H1 (cell line): ENCODE measurements at regions not wholly inside any gene's neighbourhood (a gene's known extent, or its start where the extent isn't known, plus 50 kb on each side); places are given as distances from the start of the nearest gene placed in this dataset.

Source experiments
- CTCF ChIA-PET: fragments of 300-600 bp; sonication (Branson Sonifier 250); formaldehyde crosslinking; loops from one replicate; lab custom pipeline; 2021; ENCODE audit not compliant: partially characterized antibody; lab: Charles Lee
- POLR2A ChIA-PET: fragments of 300-600 bp; sonication (Branson Sonifier 250); formaldehyde crosslinking; loops from one replicate; lab custom pipeline; 2021; ENCODE audit warnings: inconsistent platforms; ENCODE audit not compliant: partially characterized antibody; lab: Charles Lee
- DNase-seq, 2 experiments: peaks; one replicate each; pipeline versions ENCODE4 v3.0.0 to v3.0.0-alpha.2; 2010 to 2022; ENCODE audit warnings: low spot score in 2 of 2, low read depth in 1 of 2, mixed read lengths in 1 of 2
- FAIRE-seq: peaks from 2 replicates; lab custom pipeline; 2011; peaks lifted over from hg19 to GRCh38; lab: Jason Lieb, UNC
- H2AFZ ChIP-seq: 2 replicates; pipeline ENCODE4 v1.8.1; 2012; ENCODE audit warnings: low read length, inconsistent platforms
- H2AK5ac ChIP-seq: 2 replicates; pipeline ENCODE4 v1.6.1; 2013; ENCODE audit warnings: low read depth, low read length
- H2BK120ac ChIP-seq: replicated peaks from 2 replicates; pipeline ENCODE3; 2013; ENCODE audit warnings: low read depth, low read length, inconsistent platforms
- H2BK12ac ChIP-seq: 2 replicates; pipeline ENCODE4 v1.6.1; 2013; ENCODE audit warnings: low read depth, low read length
- H2BK15ac ChIP-seq: 2 replicates; pipeline ENCODE4 v1.6.1; 2013; ENCODE audit warnings: low read length
- H2BK20ac ChIP-seq: 2 replicates; pipeline ENCODE4 v1.6.1; 2013; ENCODE audit warnings: low read length
- H2BK5ac ChIP-seq: 2 replicates; pipeline ENCODE4 v1.6.1; 2013; ENCODE audit warnings: low read depth, low read length
- H3K14ac ChIP-seq: 2 replicates; pipeline ENCODE4 v1.6.1; 2013; ENCODE audit warnings: inconsistent platforms; ENCODE audit not compliant: insufficient read length
- H3K18ac ChIP-seq: 2 replicates; pipeline ENCODE4 v1.6.1; 2013; ENCODE audit warnings: low read length; ENCODE audit errors: extremely low read depth
- H3K23ac ChIP-seq: 2 replicates; pipeline ENCODE4 v1.6.1; 2013; ENCODE audit warnings: inconsistent platforms; ENCODE audit not compliant: insufficient read length
- H3K23me2 ChIP-seq: 2 replicates; pipeline ENCODE4 v1.6.1; 2013; ENCODE audit warnings: low read depth, low read length
- H3K27ac ChIP-seq: 2 replicates; pipeline ENCODE4 v1.6.1; 2011; ENCODE audit warnings: low read depth, low read length, inconsistent platforms
- H3K27me3 ChIP-seq, 4 experiments: replicated peaks in 1 of 4; 1 replicate in 1 of 4; 2 replicates in 3 of 4; pipeline versions ENCODE4 v1.6.1 to v1.8.1; 2011 to 2013; ENCODE audit warnings: low read length in 3 of 4, mild to moderate bottlenecking in 3 of 4, inconsistent platforms in 2 of 4, mixed read lengths in 2 of 4, moderate library complexity in 1 of 4; ENCODE audit not compliant: control insufficient read depth in 3 of 4, insufficient read depth in 3 of 4; ENCODE audit errors: extremely low read depth in 1 of 4
- H3K36me3 ChIP-seq, 4 experiments: 2 replicates each; pipeline versions ENCODE4 v1.6.1 to v1.8.1; 2011 to 2013; ENCODE audit warnings: mild to moderate bottlenecking in 4 of 4, low read length in 3 of 4, moderate library complexity in 2 of 4, control low read depth in 1 of 4, inconsistent platforms in 1 of 4; ENCODE audit not compliant: insufficient read depth in 4 of 4, control insufficient read depth in 2 of 4
- H3K4ac ChIP-seq: replicated peaks from 2 replicates; pipeline ENCODE3; 2013; ENCODE audit warnings: low read length, low read depth, mixed read lengths, inconsistent platforms; ENCODE audit not compliant: insufficient read length
- H3K4me1 ChIP-seq, 4 experiments: replicated peaks in 1 of 4; 1 replicate in 1 of 4; 2 replicates in 3 of 4; pipeline versions ENCODE4 v1.6.1 to v1.8.1; 2011 to 2013; ENCODE audit warnings: low read length in 3 of 4, inconsistent platforms in 2 of 4, mixed read lengths in 1 of 4; ENCODE audit not compliant: insufficient read depth in 4 of 4, control insufficient read depth in 3 of 4
- H3K4me2 ChIP-seq, 2 experiments: 2 replicates each; pipeline versions ENCODE4 v1.6.1 to v1.8.1; 2011 to 2013; ENCODE audit warnings: low read depth in 2 of 2, low read length in 2 of 2, control low read depth in 1 of 2, inconsistent platforms in 1 of 2, mild to moderate bottlenecking in 1 of 2; ENCODE audit not compliant: insufficient read depth in 1 of 2
- H3K4me3 ChIP-seq, 4 experiments: fragments of 200-600, 300-600 bp in 1 of 4; sonication (generic), shearing (Covaris generic), sonication (Bioruptor Twin) in 1 of 4; 2 replicates each; pipeline versions ENCODE4 v1.5.1 to v1.8.1; 2011 to 2016; ENCODE audit warnings: low read length in 4 of 4, low read depth in 3 of 4, control low read depth in 2 of 4, inconsistent platforms in 2 of 4, mild to moderate bottlenecking in 2 of 4, mixed read lengths in 1 of 4, moderate library complexity in 1 of 4; ENCODE audit not compliant: insufficient read depth in 2 of 4; ENCODE audit errors: extremely low read depth in 1 of 4
- H3K56ac ChIP-seq: replicated peaks from 2 replicates; pipeline ENCODE3; 2013; ENCODE audit warnings: low read depth, mild to moderate bottlenecking, mixed read lengths, low read length, inconsistent platforms; ENCODE audit not compliant: insufficient read length
- H3K79me1 ChIP-seq: 2 replicates; pipeline ENCODE4 v1.6.1; 2013; ENCODE audit warnings: low read depth, low read length, control low read depth
- H3K79me2 ChIP-seq, 2 experiments: 2 replicates each; pipeline versions ENCODE4 v1.6.1 to v1.8.1; 2012 to 2013; ENCODE audit warnings: low read length in 2 of 2, mild to moderate bottlenecking in 2 of 2, inconsistent platforms in 1 of 2; ENCODE audit not compliant: insufficient read depth in 2 of 2, control insufficient read depth in 1 of 2
- H3K9ac ChIP-seq, 4 experiments: replicated peaks in 1 of 4; 1 replicate in 1 of 4; 2 replicates in 3 of 4; pipeline versions ENCODE4 v1.6.1 to v1.8.1; 2011 to 2013; ENCODE audit warnings: low read depth in 3 of 4, low read length in 3 of 4, control low read depth in 2 of 4, mild to moderate bottlenecking in 2 of 4, moderate library complexity in 2 of 4, inconsistent platforms in 1 of 4; ENCODE audit errors: extremely low read depth in 1 of 4
- H3K9me3 ChIP-seq, 2 experiments: 2 replicates each; pipeline versions ENCODE4 v1.6.1 to v1.8.1; 2012 to 2013; ENCODE audit warnings: mild to moderate bottlenecking in 2 of 2, moderate library complexity in 2 of 2, control low read depth in 1 of 2, inconsistent platforms in 1 of 2, low read depth in 1 of 2, low read length in 1 of 2, mixed read lengths in 1 of 2; ENCODE audit not compliant: insufficient read depth in 2 of 2
- H4K20me1 ChIP-seq, 2 experiments: replicated peaks in 1 of 2; 2 replicates each; pipeline versions ENCODE3 to v1.8.1; 2011 to 2013; ENCODE audit warnings: inconsistent platforms in 2 of 2, low read length in 2 of 2, mild to moderate bottlenecking in 1 of 2; ENCODE audit not compliant: insufficient read depth in 2 of 2, control insufficient read depth in 1 of 2
- H4K5ac ChIP-seq: 2 replicates; pipeline ENCODE4 v1.6.1; 2013; ENCODE audit warnings: low read length, low read depth, mixed read lengths, inconsistent platforms; ENCODE audit not compliant: insufficient read length
- H4K8ac ChIP-seq: 2 replicates; pipeline ENCODE4 v1.8.0; 2013; ENCODE audit warnings: mild to moderate bottlenecking, moderate library complexity, low read length, inconsistent platforms; ENCODE audit not compliant: insufficient read depth; ENCODE audit errors: extremely low read depth
- H4K91ac ChIP-seq: replicated peaks from 2 replicates; pipeline ENCODE3; 2013; ENCODE audit warnings: low read length, mixed read lengths, inconsistent platforms; ENCODE audit not compliant: insufficient read length
- CBX8 ChIP-seq: fragments of 300-800, 300-1000 bp; sonication (generic); IDR thresholded peaks from 2 replicates; pipeline ENCODE4 v1.7.1; 2016; ENCODE audit warnings: low read depth, low read length, borderline replicate concordance
- HDAC2 ChIP-seq, 2 experiments: fragments of 300-600 bp in 1 of 2; sonication (generic) in 1 of 2; IDR thresholded peaks; 2 replicates each; pipeline ENCODE4 v1.6.1; 2011 to 2012; ENCODE audit warnings: low read depth in 2 of 2, low read length in 2 of 2, mild to moderate bottlenecking in 2 of 2, moderate library complexity in 2 of 2, borderline replicate concordance in 1 of 2, inconsistent platforms in 1 of 2
- NANOG ChIP-seq: IDR thresholded peaks from 2 replicates; pipeline ENCODE4 v1.6.1; 2011; ENCODE audit warnings: low read length, low read depth, mild to moderate bottlenecking, inconsistent platforms; ENCODE audit not compliant: insufficient read depth, poor library complexity, severe bottlenecking
- NRF1 ChIP-seq: IDR thresholded peaks from 2 replicates; pipeline ENCODE4 v1.6.1; 2011; ENCODE audit warnings: mild to moderate bottlenecking, low read depth, low read length, improper control_type of control experiment
- SUZ12 ChIP-seq: fragments of 200-600 bp; sonication (generic); IDR thresholded peaks from 2 replicates; pipeline ENCODE4 v1.6.1; 2012; ENCODE audit warnings: mild to moderate bottlenecking, inconsistent platforms, low read length, moderate library complexity, mixed read lengths
- TBP ChIP-seq: IDR thresholded peaks from 2 replicates; pipeline ENCODE4 v1.6.1; 2011; ENCODE audit warnings: low read depth, low read length, improper control_type of control experiment
- TEAD4 ChIP-seq: IDR thresholded peaks from 2 replicates; pipeline ENCODE4 v1.6.1; 2012; ENCODE audit warnings: low read depth, low read length, inconsistent platforms, mixed read lengths
- WGBS, 2 experiments: shearing (Covaris generic) in 1 of 2; methylation state at CpG; one replicate each; pipeline versions ENCODE4 v1.1.6 to v1.1.7; 2013 to 2015; ENCODE audit warnings: low lambda C conversion rate in 2 of 2, mixed read lengths in 2 of 2, inconsistent platforms in 1 of 2, low coverage in 1 of 2, missing lambda C conversion rate in 1 of 2; ENCODE audit not compliant: insufficient replicate concordance in 2 of 2, insufficient coverage in 1 of 2, insufficient read length in 1 of 2; ENCODE audit errors: extremely low coverage in 1 of 2, missing lambda C conversion rate in 1 of 2; 5-methylcytosine and 5-hydroxymethylcytosine counted together
- TF ChIP-seq, protein P1 (sequence below): IDR thresholded peaks from 2 replicates; pipeline ENCODE4 v1.6.1; 2012; ENCODE audit warnings: low read length, inconsistent platforms

DNA sequence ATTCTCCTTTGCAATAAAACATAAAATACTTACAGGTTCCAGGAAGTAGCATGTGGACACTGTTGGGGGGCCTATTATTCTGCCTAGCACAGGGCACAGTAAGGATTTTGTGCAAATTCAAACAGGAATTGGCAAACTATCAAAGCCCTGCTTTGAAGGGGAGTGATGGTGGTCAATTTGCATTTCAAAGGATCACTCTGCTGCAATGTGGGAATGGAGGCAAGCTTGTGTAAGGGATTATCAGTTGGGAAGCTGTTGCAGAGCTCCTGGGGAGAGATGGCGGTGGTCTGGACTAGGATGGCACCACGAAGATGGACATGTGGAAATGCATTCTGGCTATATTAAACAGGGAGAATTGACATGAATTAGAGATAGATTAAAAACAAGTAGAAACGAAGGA, 990.7 kb upstream of the RBFOX1 start:
- peaks cover 9 to 16% of the 10 kb centered on the region in 2 experiments; a peak in 3 of 4 replicates for H3K9me3 ChIP-seq
- FAIRE-seq (peak; percentile 87), DNase-seq (no peak)
- no peak overlapping the region for H3K23ac ChIP-seq
- H3K9ac ChIP-seq, result no peak overlapping the region
- peak overlapping the region; percentile 52; the same call in 1 of the 2 replicates for H2BK20ac ChIP-seq
- H3K27ac ChIP-seq, result no peak overlapping the region
- H2BK12ac ChIP-seq, result peak overlapping the region; percentile 62; the same call in 1 of the 2 replicates
- peak overlapping the region; percentile 85 for H2BK120ac ChIP-seq
- H3K27me3 ChIP-seq, result no peaks in the 10 kb centered on the region
- no peak overlapping the region for H3K14ac ChIP-seq
- H4K91ac ChIP-seq, result peak overlapping the region; percentile 91
- H3K4me2 ChIP-seq, result peak overlapping the region in 1 of 2 experiments; percentile 6; a peak in 1 of 4 replicates
- no peaks in the 10 kb centered on the region for H3K79me1 ChIP-seq
- no peak overlapping the region for H3K4me3 ChIP-seq
- H2AK5ac ChIP-seq, result no peak overlapping the region
- no peaks in the 10 kb centered on the region for H3K79me2 ChIP-seq
- CTCF ChIA-PET, result no interaction called here
- H2AFZ ChIP-seq, result no peak overlapping the region
- peak overlapping the region; percentile 73 for H3K4ac ChIP-seq
- peak overlapping the region; percentile 96; the same call in 1 of the 2 replicates for H2BK5ac ChIP-seq
- POLR2A ChIA-PET, result interaction anchor here (1.3 kb wide), 1 partner anchor 146 kb away, joined by 3 read pairs; no protein-coding TSS in a partner anchor
- peaks cover 2 to 31% (median 18%) of the 10 kb centered on the region in 4 experiments; a peak in 5 of 7 replicates for H3K4me1 ChIP-seq
- peaks cover 0 to 9% (median 4%) of the 10 kb centered on the region in 4 experiments; a peak in 3 of 8 replicates for H3K36me3 ChIP-seq
- no peak overlapping the region for H4K5ac ChIP-seq
- H3K23me2 ChIP-seq, result no peaks in the 10 kb centered on the region
- no peak overlapping the region for H3K56ac ChIP-seq
- no peak overlapping the region for H2BK15ac ChIP-seq
- H3K18ac ChIP-seq, result no peak overlapping the region; the same call in 1 of the 2 replicates
- no peak overlapping the region for H4K8ac ChIP-seq
- no peaks in the 10 kb centered on the region for H4K20me1 ChIP-seq
- 37% methylated on average over 3 of the region's 3 CpGs; no CpG with 5 or more reads in 1 of the 2 experiments for WGBS, 2 experiments
- peak; percentile 55; the same call in 1 of the 2 replicates for TF ChIP-seq TEAD4
- no peak for TF ChIP-seq CBX8
- no peak for TF ChIP-seq TBP
- no peak for TF ChIP-seq SUZ12
- TF ChIP-seq, protein P1, sequence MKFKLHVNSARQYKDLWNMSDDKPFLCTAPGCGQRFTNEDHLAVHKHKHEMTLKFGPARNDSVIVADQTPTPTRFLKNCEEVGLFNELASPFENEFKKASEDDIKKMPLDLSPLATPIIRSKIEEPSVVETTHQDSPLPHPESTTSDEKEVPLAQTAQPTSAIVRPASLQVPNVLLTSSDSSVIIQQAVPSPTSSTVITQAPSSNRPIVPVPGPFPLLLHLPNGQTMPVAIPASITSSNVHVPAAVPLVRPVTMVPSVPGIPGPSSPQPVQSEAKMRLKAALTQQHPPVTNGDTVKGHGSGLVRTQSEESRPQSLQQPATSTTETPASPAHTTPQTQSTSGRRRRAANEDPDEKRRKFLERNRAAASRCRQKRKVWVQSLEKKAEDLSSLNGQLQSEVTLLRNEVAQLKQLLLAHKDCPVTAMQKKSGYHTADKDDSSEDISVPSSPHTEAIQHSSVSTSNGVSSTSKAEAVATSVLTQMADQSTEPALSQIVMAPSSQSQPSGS, result no peak
- TF ChIP-seq NRF1, result no peak
- TF ChIP-seq HDAC2 (IDR thresholded peaks at IDR 0.05; ENCODE audit: borderline replicate concordance in 1 of 2, low read depth in 2 of 2, low read length in 2 of 2), result 0 out of 4 replicates have a peak, but pooled peaks of 1 of the 2 experiments have one; percentile 23
- TF ChIP-seq NANOG, result peak; percentile 93
